K562 (cell line): ENCODE measurements at regions not wholly inside any gene's neighbourhood (a gene's known extent, or its start where the extent isn't known, plus 50 kb on each side); places are given as distances from the start of the nearest gene placed in this dataset.

Experiments used
- ATAC-seq: fragments of 200-7000 bp; cut with Tn5 transposase; 3 replicates; pipeline ENCODE4 v1.9.1; 2020; ENCODE audit warnings: moderate library complexity
- BruUV-seq: library from RNA; stranded (reverse); fragments of 400-500 nt; replicated peaks from 2 replicates; lab custom pipeline; 2021; lab: Mats Ljungman, UMichigan
- CTCF ChIA-PET: fragments of 300-600 bp; formaldehyde crosslinking; extraction: SDS; loops from one replicate; lab custom pipeline; 2021; ENCODE audit warnings: low intra/inter-chr PET ratio; lab: Yijun Ruan, JAX
- POLR2A ChIA-PET: fragments of 300-600, 350-650 bp; sonication (Branson Sonifier 250); formaldehyde crosslinking; extraction: SDS; loops from one replicate; lab custom pipeline; 2021; ENCODE audit warnings: antibody characterized with exemption, inconsistent platforms; lab: Yijun Ruan, JAX
- DNase-seq, 4 experiments: peaks; one replicate each; pipeline versions ENCODE4 v3.0.0 to v3.0.0-alpha.2; 2011 to 2018; ENCODE audit warnings: low spot score in 3 of 4, mixed read lengths in 3 of 4; ENCODE audit errors: extremely low read depth in 1 of 4
- FAIRE-seq: peaks from 2 replicates; lab custom pipeline; 2011; peaks lifted over from hg19 to GRCh38; lab: Jason Lieb, UNC
- H2AFZ ChIP-seq: 2 replicates; pipeline ENCODE4 v1.6.0; 2011; ENCODE audit warnings: low read depth, low read length, control low read depth, inconsistent platforms
- H3K27ac ChIP-seq: fragments of 200-600 bp; 3 replicates; pipeline ENCODE4 v1.8.0; 2011; ENCODE audit warnings: low read depth, mild to moderate bottlenecking, control low read depth, inconsistent platforms, low read length, moderate library complexity, mixed read lengths; ENCODE audit errors: extremely low read depth
- H3K27me3 ChIP-seq, 2 experiments: fragments of 300-600 bp in 1 of 2; 2 replicates in 1 of 2; 3 replicates in 1 of 2; pipeline versions ENCODE4 v1.6.0 to v1.8.0; 2011; ENCODE audit warnings: inconsistent platforms in 2 of 2, low read length in 2 of 2, mild to moderate bottlenecking in 1 of 2, mixed read lengths in 1 of 2, moderate library complexity in 1 of 2; ENCODE audit not compliant: control insufficient read depth in 2 of 2, insufficient read depth in 2 of 2
- H3K36me3 ChIP-seq: fragments of 300-600 bp; 3 replicates; pipeline ENCODE4 v1.8.0; 2011; ENCODE audit warnings: mild to moderate bottlenecking, low read length, inconsistent platforms; ENCODE audit not compliant: control insufficient read depth, insufficient read depth
- H3K4me1 ChIP-seq, 2 experiments: fragments of 200-600 bp in 1 of 2; replicated peaks in 1 of 2; 2 replicates in 1 of 2; 3 replicates in 1 of 2; pipeline versions ENCODE4 v1.5.1 to v1.8.0; 2011; ENCODE audit warnings: inconsistent platforms in 2 of 2, low read length in 2 of 2, mild to moderate bottlenecking in 1 of 2, mixed read lengths in 1 of 2, moderate library complexity in 1 of 2; ENCODE audit not compliant: control insufficient read depth in 2 of 2, insufficient read depth in 2 of 2
- H3K4me2 ChIP-seq: 2 replicates; pipeline ENCODE4 v1.6.1; 2011; ENCODE audit warnings: low read length, control low read depth, inconsistent platforms, mixed read lengths; ENCODE audit not compliant: insufficient read depth
- H3K4me3 ChIP-seq: fragments of 200-600 bp; sonication (generic), shearing (Covaris generic); 2 replicates; pipeline ENCODE4 v1.5.1; 2016; ENCODE audit warnings: control low read depth, inconsistent platforms
- H3K79me2 ChIP-seq: fragments of 200-600 bp; 3 replicates; pipeline ENCODE4 v1.8.0; 2011; ENCODE audit warnings: low read length, inconsistent platforms; ENCODE audit not compliant: control insufficient read depth, insufficient read depth
- H3K9ac ChIP-seq, 2 experiments: 2 replicates each; pipeline versions ENCODE4 v1.6.0 to v1.6.1; 2011; ENCODE audit warnings: low read depth in 2 of 2, low read length in 2 of 2, control low read depth in 1 of 2, inconsistent platforms in 1 of 2, mild to moderate bottlenecking in 1 of 2, mixed read lengths in 1 of 2; ENCODE audit not compliant: insufficient read depth in 1 of 2
- H3K9me1 ChIP-seq: one replicate; pipeline ENCODE4 v1.6.0; 2011; ENCODE audit warnings: inconsistent platforms, mild to moderate bottlenecking, low read length, moderate library complexity; ENCODE audit not compliant: control insufficient read depth, insufficient read depth
- H3K9me3 ChIP-seq: replicated peaks from 2 replicates; pipeline ENCODE4 v1.5.1; 2011; ENCODE audit warnings: low read depth, low read length, inconsistent platforms; ENCODE audit not compliant: control insufficient read depth, insufficient read depth
- H4K20me1 ChIP-seq: replicated peaks from 2 replicates; pipeline ENCODE4 v1.6.1; 2011; ENCODE audit warnings: low read length, inconsistent platforms, mixed read lengths; ENCODE audit not compliant: control insufficient read depth, insufficient read depth
- ADNP ChIP-seq: fragments of 200-800 bp; sonication (Bioruptor generic); IDR thresholded peaks from 2 replicates; pipeline ENCODE4 v1.6.1; 2016; ENCODE audit warnings: missing genetic modification characterization, missing compliant biosample characterization
- CHD2 ChIP-seq: IDR thresholded peaks from 2 replicates; pipeline ENCODE4 v1.6.1; 2011; ENCODE audit warnings: low read depth, low read length
- E2F4 ChIP-seq: sonication (generic); formaldehyde crosslinking; IDR thresholded peaks from 2 replicates; pipeline ENCODE4 v1.8.0; 2022; ENCODE audit warnings: mild to moderate bottlenecking, low read depth, missing genetic modification reagents
- ELF4 ChIP-seq: fragments of 450-650 bp; formaldehyde crosslinking; IDR thresholded peaks from 2 replicates; pipeline ENCODE4 v1.4.0; 2022; ENCODE audit warnings: missing genetic modification characterization
- FOXP4 ChIP-seq: sonication (generic); formaldehyde crosslinking; IDR thresholded peaks from 2 replicates; pipeline ENCODE4 v1.8.0; 2022; ENCODE audit warnings: mild to moderate bottlenecking, missing genetic modification reagents, borderline replicate concordance
- MAFF ChIP-seq: IDR thresholded peaks from 2 replicates; pipeline ENCODE4 v1.6.1; 2012; ENCODE audit warnings: low read length, improper control_type of control experiment
- NFIC ChIP-seq: fragments of 450-650 bp; IDR thresholded peaks from 2 replicates; pipeline ENCODE4 v1.6.1; 2017; ENCODE audit warnings: mild to moderate bottlenecking, inconsistent platforms
- RBM34 ChIP-seq: fragments of 200-400 bp; formaldehyde crosslinking; IDR thresholded peaks from 2 replicates; pipeline ENCODE4 v1.6.1; 2018; ENCODE audit warnings: low read length, borderline replicate concordance; ENCODE audit not compliant: insufficient read depth
- RNF219 ChIP-seq: fragments of 250-450 bp; sonication (Bioruptor Pico); IDR thresholded peaks from 2 replicates; pipeline ENCODE4 v1.5.0; 2022; ENCODE audit warnings: mild to moderate bottlenecking
- SMAD3 ChIP-seq: fragments of 450-650 bp; formaldehyde crosslinking; conservative IDR thresholded peaks from 2 replicates; pipeline ENCODE4 v1.4.0; 2020; ENCODE audit warnings: mild to moderate bottlenecking
- ZNF436 ChIP-seq: fragments of 250-450, 450-650 bp; sonication (Bioruptor Pico); formaldehyde crosslinking; IDR thresholded peaks from 2 replicates; pipeline ENCODE4 v1.7.0; 2020; ENCODE audit warnings: mild to moderate bottlenecking
- ZNF780A ChIP-seq: fragments of 250-450 bp; sonication (Bioruptor Pico); IDR thresholded peaks from 2 replicates; pipeline ENCODE4 v1.5.0; 2021; ENCODE audit warnings: mild to moderate bottlenecking
- in situ Hi-C: fragments of 300-500 bp; cut with MboI; formaldehyde crosslinking; loops from 4 replicates; pipeline ENCODE4 v1.15.0; 2018; ENCODE audit warnings: inconsistent platforms, mixed read lengths
- intact Hi-C: fragments of 100-400 bp; cut with micrococcal nuclease; formaldehyde crosslinking; loops from 2 replicates; pipeline ENCODE4 v1.14.2; 2022
- TF ChIP-seq, protein P1 (sequence below): fragments of 450-650 bp; formaldehyde crosslinking; IDR thresholded peaks from 2 replicates; pipeline ENCODE4 v1.4.0; 2022; ENCODE audit warnings: missing genetic modification characterization
- TF ChIP-seq, protein P2 (sequence below): fragments of 250-450 bp; sonication (Bioruptor Pico); IDR thresholded peaks from 2 replicates; pipeline ENCODE4 v1.5.0; 2020; ENCODE audit warnings: mild to moderate bottlenecking, borderline replicate concordance

GRCh38 chr10:9253121-9253520 is 1198.6 kb downstream of the GATA3 start:
- Histone ChIP-seq H3K4me1 (no peaks in the 10 kb centered on the region), H3K9me1 (no peaks in the 10 kb centered on the region), H3K9me3 (no peaks in the 10 kb centered on the region), H2AFZ (no peak overlapping the region), H3K4me2 (no peak overlapping the region), H3K79me2 (no peaks in the 10 kb centered on the region), H3K27me3 (no peaks in the 10 kb centered on the region), H4K20me1 (no peaks in the 10 kb centered on the region), H3K27ac (no peak overlapping the region), H3K9ac (no peak overlapping the region), H3K36me3 (no peaks in the 10 kb centered on the region), H3K4me3 (no peak overlapping the region)
- no peak for FAIRE-seq
- no peak for DNase-seq
- no peak for ATAC-seq
- ChIA-PET CTCF (no interaction called here), POLR2A (no interaction called here)
- in situ Hi-C loops = no loop called here
- no peak for TF ChIP-seq NFIC
- TF ChIP-seq ADNP = no peak
- no peak for TF ChIP-seq RBM34
- TF ChIP-seq RNF219 = no peak
- TF ChIP-seq ELF4 = no peak
- TF ChIP-seq ZNF436 = no peak
- no peak for TF ChIP-seq SMAD3 (CRISPR knock-in tag)
- no peak for TF ChIP-seq CHD2
- TF ChIP-seq, protein P1, sequence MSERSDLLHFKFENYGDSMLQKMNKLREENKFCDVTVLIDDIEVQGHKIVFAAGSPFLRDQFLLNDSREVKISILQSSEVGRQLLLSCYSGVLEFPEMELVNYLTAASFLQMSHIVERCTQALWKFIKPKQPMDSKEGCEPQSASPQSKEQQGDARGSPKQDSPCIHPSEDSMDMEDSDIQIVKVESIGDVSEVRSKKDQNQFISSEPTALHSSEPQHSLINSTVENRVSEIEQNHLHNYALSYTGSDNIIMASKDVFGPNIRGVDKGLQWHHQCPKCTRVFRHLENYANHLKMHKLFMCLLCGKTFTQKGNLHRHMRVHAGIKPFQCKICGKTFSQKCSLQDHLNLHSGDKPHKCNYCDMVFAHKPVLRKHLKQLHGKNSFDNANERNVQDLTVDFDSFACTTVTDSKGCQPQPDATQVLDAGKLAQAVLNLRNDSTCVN (CRISPR knock-in tag) = no peak
- no peak for TF ChIP-seq FOXP4
- no peak for TF ChIP-seq E2F4 (CRISPR knock-in tag)
- TF ChIP-seq MAFF = no peak
- no peak for TF ChIP-seq ZNF780A (CRISPR knock-in tag)
- TF ChIP-seq, protein P2, sequence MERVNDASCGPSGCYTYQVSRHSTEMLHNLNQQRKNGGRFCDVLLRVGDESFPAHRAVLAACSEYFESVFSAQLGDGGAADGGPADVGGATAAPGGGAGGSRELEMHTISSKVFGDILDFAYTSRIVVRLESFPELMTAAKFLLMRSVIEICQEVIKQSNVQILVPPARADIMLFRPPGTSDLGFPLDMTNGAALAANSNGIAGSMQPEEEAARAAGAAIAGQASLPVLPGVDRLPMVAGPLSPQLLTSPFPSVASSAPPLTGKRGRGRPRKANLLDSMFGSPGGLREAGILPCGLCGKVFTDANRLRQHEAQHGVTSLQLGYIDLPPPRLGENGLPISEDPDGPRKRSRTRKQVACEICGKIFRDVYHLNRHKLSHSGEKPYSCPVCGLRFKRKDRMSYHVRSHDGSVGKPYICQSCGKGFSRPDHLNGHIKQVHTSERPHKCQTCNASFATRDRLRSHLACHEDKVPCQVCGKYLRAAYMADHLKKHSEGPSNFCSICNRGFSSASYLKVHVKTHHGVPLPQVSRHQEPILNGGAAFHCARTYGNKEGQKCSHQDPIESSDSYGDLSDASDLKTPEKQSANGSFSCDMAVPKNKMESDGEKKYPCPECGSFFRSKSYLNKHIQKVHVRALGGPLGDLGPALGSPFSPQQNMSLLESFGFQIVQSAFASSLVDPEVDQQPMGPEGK = no peak
- intact Hi-C loops = no loop called here
- no TSS peak for BruUV-seq
